ENCODE measurements at regions not wholly inside any gene's neighbourhood (a gene's known extent, or its start where the extent isn't known, plus 50 kb on each side); places are given as distances from the start of the nearest gene placed in this dataset.
"Not testable (repeated sequence)": the region's sequence is repeated elsewhere in the genome, so short reads cannot be mapped to it uniquely, and the experiment has no call there.

- Mint-ChIP-seq H3K36me3 (ENCODE audit: low read depth) (no peaks in the 10 kb centered on the region), H3K27ac (no peak overlapping the region), H3K9me3 (no peaks in the 10 kb centered on the region), H3K4me3 (no peak overlapping the region), H3K27me3 (no peaks in the 10 kb centered on the region), H3K4me1 (ENCODE audit: low read depth) (no peaks in the 10 kb centered on the region)
- DNase-seq = no peak
Measured at GRCh38 chr10:118823256-118823907, 68.6 kb upstream of the CACUL1 start.

GRCh38 chr10:118827053-118827452, 72.3 kb upstream of the CACUL1 start:
- peaks cover 3% of the 10 kb centered on the region for H3K4me1 Mint-ChIP-seq (ENCODE audit: low read depth)

GRCh38 chr10:118827466-118828155, 72.8 kb upstream of the CACUL1 start:
- Mint-ChIP-seq H3K36me3 (ENCODE audit: low read depth) (no peaks in the 10 kb centered on the region), H3K27ac (no peak overlapping the region), H3K27me3 (no peaks in the 10 kb centered on the region), H3K9me3 (no peaks in the 10 kb centered on the region), H3K4me3 (no peak overlapping the region), H3K4me1 (ENCODE audit: low read depth) (peaks cover 7% of the 10 kb centered on the region)
- DNase-seq = no peak

More at GRCh38 chr10:118827053-118827452, 72.3 kb upstream of the CACUL1 start:
- Mint-ChIP-seq H3K4me3 (no peak overlapping the region), H3K9me3 (no peaks in the 10 kb centered on the region), H3K27ac (no peak overlapping the region), H3K27me3 (no peaks in the 10 kb centered on the region), H3K36me3 (ENCODE audit: low read depth) (no peaks in the 10 kb centered on the region)
- no peak for DNase-seq

- Mint-ChIP-seq H3K27ac (no peak overlapping the region), H3K4me1 (ENCODE audit: low read depth) (peaks cover 7% of the 10 kb centered on the region), H3K4me3 (no peak overlapping the region), H3K9me3 (no peaks in the 10 kb centered on the region), H3K27me3 (no peaks in the 10 kb centered on the region), H3K36me3 (ENCODE audit: low read depth) (no peaks in the 10 kb centered on the region)
- no peak for DNase-seq
Measured at GRCh38 chr10:118832241-118832651, 77.5 kb upstream of the CACUL1 start.

GRCh38 chr10:118834370-118834769, 79.6 kb upstream of the CACUL1 start:
- not testable (repeated sequence) for H3K27ac Mint-ChIP-seq; H3K36me3 Mint-ChIP-seq (ENCODE audit: low read depth); DNase-seq; H3K27me3 Mint-ChIP-seq; H3K9me3 Mint-ChIP-seq; H3K4me1 Mint-ChIP-seq (ENCODE audit: low read depth); H3K4me3 Mint-ChIP-seq

GRCh38 chr10:118835682-118836326, 81.0 kb upstream of the CACUL1 start:
- DNase-seq = no peak
- H3K27me3 Mint-ChIP-seq = no peaks in the 10 kb centered on the region
- no peak overlapping the region for H3K4me3 Mint-ChIP-seq
- H3K4me1 Mint-ChIP-seq (ENCODE audit: low read depth) = peaks cover 22% of the 10 kb centered on the region
- H3K36me3 Mint-ChIP-seq (ENCODE audit: low read depth) = no peaks in the 10 kb centered on the region
- peaks cover 4% of the 10 kb centered on the region for H3K9me3 Mint-ChIP-seq
- no peak overlapping the region for H3K27ac Mint-ChIP-seq

GRCh38 chr10:118838364-118838763, 83.6 kb upstream of the CACUL1 start:
- H3K36me3 Mint-ChIP-seq (ENCODE audit: low read depth) = no peaks in the 10 kb centered on the region
- no peak overlapping the region for H3K27ac Mint-ChIP-seq
- no peak for DNase-seq
- H3K4me1 Mint-ChIP-seq (ENCODE audit: low read depth) = peaks cover 15% of the 10 kb centered on the region
- no peak overlapping the region for H3K4me3 Mint-ChIP-seq
- no peaks in the 10 kb centered on the region for H3K27me3 Mint-ChIP-seq
- peaks cover 4% of the 10 kb centered on the region for H3K9me3 Mint-ChIP-seq

GRCh38 chr10:118839348-118839747, 84.6 kb upstream of the CACUL1 start:
- Mint-ChIP-seq H3K27ac (no peak overlapping the region), H3K4me1 (ENCODE audit: low read depth) (peaks cover 15% of the 10 kb centered on the region), H3K4me3 (no peak overlapping the region), H3K9me3 (peaks cover 4% of the 10 kb centered on the region), H3K36me3 (ENCODE audit: low read depth) (no peaks in the 10 kb centered on the region), H3K27me3 (no peaks in the 10 kb centered on the region)
- DNase-seq = no peak

GRCh38 chr10:118840071-118840775, 85.5 kb upstream of the CACUL1 start:
- DNase-seq = peak; percentile 59
- Mint-ChIP-seq H3K27me3 (no peaks in the 10 kb centered on the region), H3K4me1 (ENCODE audit: low read depth) (peaks cover 15% of the 10 kb centered on the region), H3K9me3 (peaks cover 4% of the 10 kb centered on the region), H3K4me3 (no peak overlapping the region), H3K36me3 (ENCODE audit: low read depth) (no peaks in the 10 kb centered on the region), H3K27ac (peak overlapping the region; percentile 67)

GRCh38 chr10:118840776-118841468, 86.2 kb upstream of the CACUL1 start:
- H3K4me3 Mint-ChIP-seq = no peak overlapping the region
- no peak for DNase-seq
- no peak overlapping the region for H3K27ac Mint-ChIP-seq
- H3K4me1 Mint-ChIP-seq (ENCODE audit: low read depth) = peaks cover 15% of the 10 kb centered on the region
- peaks cover 4% of the 10 kb centered on the region for H3K9me3 Mint-ChIP-seq
- peaks cover 3% of the 10 kb centered on the region for H3K27me3 Mint-ChIP-seq
- no peaks in the 10 kb centered on the region for H3K36me3 Mint-ChIP-seq (ENCODE audit: low read depth)

- DNase-seq = no peak
- Mint-ChIP-seq H3K36me3 (ENCODE audit: low read depth) (no peaks in the 10 kb centered on the region), H3K9me3 (peaks cover 4% of the 10 kb centered on the region), H3K27ac (no peak overlapping the region), H3K4me3 (no peak overlapping the region), H3K27me3 (peaks cover 3% of the 10 kb centered on the region), H3K4me1 (ENCODE audit: low read depth) (peaks cover 15% of the 10 kb centered on the region)
Measured at GRCh38 chr10:118841881-118842605, 87.3 kb upstream of the CACUL1 start.

- H3K9me3 Mint-ChIP-seq = peaks cover 4% of the 10 kb centered on the region
- H3K27ac Mint-ChIP-seq = no peak overlapping the region
- no peak overlapping the region for H3K4me3 Mint-ChIP-seq
- H3K27me3 Mint-ChIP-seq = peaks cover 3% of the 10 kb centered on the region
- H3K4me1 Mint-ChIP-seq (ENCODE audit: low read depth) = peaks cover 15% of the 10 kb centered on the region
- no peak for DNase-seq
- no peaks in the 10 kb centered on the region for H3K36me3 Mint-ChIP-seq (ENCODE audit: low read depth)
Measured at GRCh38 chr10:118842843-118843624, 88.3 kb upstream of the CACUL1 start.

- DNase-seq = no peak
- Mint-ChIP-seq H3K4me3 (no peak overlapping the region), H3K9me3 (peaks cover 4% of the 10 kb centered on the region), H3K4me1 (ENCODE audit: low read depth) (peaks cover 15% of the 10 kb centered on the region), H3K27me3 (peaks cover 3% of the 10 kb centered on the region), H3K27ac (no peak overlapping the region), H3K36me3 (ENCODE audit: low read depth) (no peaks in the 10 kb centered on the region)
Measured at GRCh38 chr10:118843647-118844265, 89.0 kb upstream of the CACUL1 start.

All from activated T-cell treated with anti-CD3 and anti-CD28 coated beads, Interleukin-2, amount 50 U/mL, for 24 hours (primary cell).